Esophagus squamous epithelium (tissue), 5 donors: ENCODE measurements at regions not wholly inside any gene's neighbourhood (a gene's known extent, or its start where the extent isn't known, plus 50 kb on each side); places are given as distances from the start of the nearest gene placed in this dataset.

Source experiments
- DNase-seq: peaks from one replicate; lab custom pipeline; 2025; lab: John Stamatoyannopoulos, UW
- H3K27ac ChIP-seq, 4 donors: fragments of 200-600 bp; sonication (generic); one replicate each; pipeline ENCODE4 v1.5.1; 2016 to 2019; ENCODE audit warnings: mild to moderate bottlenecking in 1 of 4
- H3K27me3 ChIP-seq, 4 donors: fragments of 200-600 bp; sonication (generic); 1 replicate in 3 of 4; 2 replicates in 1 of 4; pipeline versions ENCODE4 v1.5.1 to v1.6.0; 2017 to 2021; ENCODE audit warnings: antibody characterized with exemption in 1 of 4
- H3K36me3 ChIP-seq, 3 donors: fragments of 200-600 bp; sonication (generic); one replicate each; pipeline ENCODE4 v1.5.1; 2016 to 2019
- H3K4me1 ChIP-seq, 3 donors: fragments of 200-600 bp; sonication (generic); one replicate each; pipeline ENCODE4 v1.5.1; 2017 to 2019
- H3K4me3 ChIP-seq, 4 donors: fragments of 200-600 bp; sonication (generic); 1 replicate in 3 of 4; 2 replicates in 1 of 4; pipeline ENCODE4 v1.5.1; 2016 to 2019; ENCODE audit warnings: mild to moderate bottlenecking in 2 of 4, moderate library complexity in 1 of 4
- H3K9me3 ChIP-seq, 3 donors: fragments of 200-600 bp; sonication (generic); one replicate each; pipeline ENCODE4 v1.5.1; 2016 to 2019
- POLR2A ChIP-seq, 4 donors: fragments of 450-650 bp; IDR thresholded peaks; one replicate each; pipeline ENCODE4 v1.6.1; 2017; ENCODE audit warnings: antibody characterized with exemption in 4 of 4, mild to moderate bottlenecking in 4 of 4, moderate library complexity in 3 of 4
- WGBS, 2 donors: methylation state at CpG; one replicate each; pipeline ENCODE4 v1.1.5; 2018; 5-methylcytosine and 5-hydroxymethylcytosine counted together
- intact Hi-C: fragments of 100-400 bp; cut with DNase I; formaldehyde crosslinking; loops from one replicate; pipeline ENCODE4 v1.15.0; 2022
- TF ChIP-seq, protein P1 (sequence below), 6 experiments: fragments of 450-650 bp in 4 of 6; fragments of 200-600 bp in 2 of 6; sonication (generic) in 2 of 6; IDR thresholded peaks; one replicate each; pipeline ENCODE4 v1.5.1; 2016 to 2019; ENCODE audit warnings: antibody characterized with exemption in 6 of 6, mild to moderate bottlenecking in 4 of 6, moderate library complexity in 4 of 6
- donor health status: DM: yes; HTN: yes; CAD: no.

DNA sequence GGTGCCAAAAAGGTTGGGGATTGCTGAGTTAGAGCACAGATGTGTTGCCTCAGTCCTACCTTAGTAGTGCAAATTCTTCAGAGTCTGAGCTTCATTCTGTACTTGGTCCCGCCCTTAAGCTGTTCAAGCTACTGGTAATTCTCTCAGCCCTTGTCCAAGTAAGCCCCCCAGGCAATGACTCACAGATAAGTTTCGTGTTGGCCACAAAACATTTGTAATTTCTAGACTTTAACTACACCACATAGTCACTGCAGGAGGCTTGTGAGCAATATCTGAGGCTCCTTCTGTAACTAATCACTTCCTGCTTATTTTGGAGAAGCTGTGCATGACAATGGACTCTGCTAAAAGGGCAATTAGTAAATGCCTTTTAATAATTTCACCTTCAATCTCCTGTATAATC lies 1420.5 kb downstream of the PCDH7 start:
- DNase-seq = no peak
- no peaks in the 10 kb centered on the region for H3K9me3 ChIP-seq
- no peaks in the 10 kb centered on the region for H3K36me3 ChIP-seq
- H3K27me3 ChIP-seq = no peaks in the 10 kb centered on the region
- H3K27ac ChIP-seq = no peak overlapping the region
- 16 to 49% methylated on average over 2 of the region's 2 CpGs for WGBS, 2 donors
- intact Hi-C loops = no loop called here
- peaks cover 0 to 14% (median 0%) of the 10 kb centered on the region in 3 donors for H3K4me1 ChIP-seq
- H3K4me3 ChIP-seq = no peak overlapping the region
- TF ChIP-seq, protein P1, sequence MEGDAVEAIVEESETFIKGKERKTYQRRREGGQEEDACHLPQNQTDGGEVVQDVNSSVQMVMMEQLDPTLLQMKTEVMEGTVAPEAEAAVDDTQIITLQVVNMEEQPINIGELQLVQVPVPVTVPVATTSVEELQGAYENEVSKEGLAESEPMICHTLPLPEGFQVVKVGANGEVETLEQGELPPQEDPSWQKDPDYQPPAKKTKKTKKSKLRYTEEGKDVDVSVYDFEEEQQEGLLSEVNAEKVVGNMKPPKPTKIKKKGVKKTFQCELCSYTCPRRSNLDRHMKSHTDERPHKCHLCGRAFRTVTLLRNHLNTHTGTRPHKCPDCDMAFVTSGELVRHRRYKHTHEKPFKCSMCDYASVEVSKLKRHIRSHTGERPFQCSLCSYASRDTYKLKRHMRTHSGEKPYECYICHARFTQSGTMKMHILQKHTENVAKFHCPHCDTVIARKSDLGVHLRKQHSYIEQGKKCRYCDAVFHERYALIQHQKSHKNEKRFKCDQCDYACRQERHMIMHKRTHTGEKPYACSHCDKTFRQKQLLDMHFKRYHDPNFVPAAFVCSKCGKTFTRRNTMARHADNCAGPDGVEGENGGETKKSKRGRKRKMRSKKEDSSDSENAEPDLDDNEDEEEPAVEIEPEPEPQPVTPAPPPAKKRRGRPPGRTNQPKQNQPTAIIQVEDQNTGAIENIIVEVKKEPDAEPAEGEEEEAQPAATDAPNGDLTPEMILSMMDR (IDR thresholded peaks at IDR 0.05) = no peak
- no peak for TF ChIP-seq POLR2A (IDR thresholded peaks at IDR 0.05)

DNA sequence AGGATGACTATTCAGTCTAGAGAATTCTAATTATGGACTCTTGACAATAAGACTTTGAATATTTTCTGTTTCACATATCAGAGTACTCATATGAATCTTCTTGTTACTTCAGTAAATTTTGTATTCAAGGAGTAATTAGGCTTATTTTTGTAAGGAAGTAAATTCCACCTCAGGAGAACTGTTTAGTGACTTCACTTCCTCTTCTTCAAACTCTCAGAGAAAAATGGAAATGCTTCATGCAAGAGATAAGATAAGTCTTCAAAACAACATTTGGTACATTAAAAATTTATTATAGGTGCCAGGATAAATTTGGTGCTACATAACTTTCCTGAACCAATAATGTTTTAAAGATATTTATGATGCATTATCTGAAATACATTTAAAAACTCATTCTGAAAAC lies 1421.9 kb downstream of the PCDH7 start:
- intact Hi-C loops = no loop called here

DNA sequence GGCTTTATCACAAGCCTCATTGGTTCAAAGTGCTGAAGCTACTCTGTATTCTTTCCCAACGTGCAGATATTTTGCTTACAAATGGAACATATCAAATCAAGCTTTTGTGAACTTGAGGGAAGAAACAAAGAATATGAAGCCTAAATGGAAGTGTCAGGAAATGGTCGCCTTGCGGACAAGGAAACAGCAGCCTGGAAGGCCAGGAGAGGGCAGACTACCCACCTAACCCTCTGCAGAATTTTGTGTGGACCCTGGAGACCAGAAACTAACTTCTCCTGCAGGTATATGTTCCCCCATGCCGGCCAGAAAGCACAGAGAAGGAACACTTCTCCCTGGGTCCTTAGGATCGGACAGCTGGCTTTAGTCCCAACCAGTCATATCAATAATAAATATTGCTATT lies 1425.8 kb downstream of the PCDH7 start:
- intact Hi-C loops = no loop called here
- WGBS, 2 donors = 77 to 83% methylated on average over 5 of the region's 5 CpGs

More for the DNA sequence above, 1421.9 kb downstream of the PCDH7 start:
- peaks cover 0 to 14% (median 0%) of the 10 kb centered on the region in 3 donors for H3K4me1 ChIP-seq
- H3K9me3 ChIP-seq = no peaks in the 10 kb centered on the region
- no peak for DNase-seq
- H3K27me3 ChIP-seq = no peaks in the 10 kb centered on the region
- no peak overlapping the region for H3K27ac ChIP-seq
- no peak overlapping the region for H3K4me3 ChIP-seq
- no peaks in the 10 kb centered on the region for H3K36me3 ChIP-seq
- TF ChIP-seq POLR2A (IDR thresholded peaks at IDR 0.05) = no peak

DNA sequence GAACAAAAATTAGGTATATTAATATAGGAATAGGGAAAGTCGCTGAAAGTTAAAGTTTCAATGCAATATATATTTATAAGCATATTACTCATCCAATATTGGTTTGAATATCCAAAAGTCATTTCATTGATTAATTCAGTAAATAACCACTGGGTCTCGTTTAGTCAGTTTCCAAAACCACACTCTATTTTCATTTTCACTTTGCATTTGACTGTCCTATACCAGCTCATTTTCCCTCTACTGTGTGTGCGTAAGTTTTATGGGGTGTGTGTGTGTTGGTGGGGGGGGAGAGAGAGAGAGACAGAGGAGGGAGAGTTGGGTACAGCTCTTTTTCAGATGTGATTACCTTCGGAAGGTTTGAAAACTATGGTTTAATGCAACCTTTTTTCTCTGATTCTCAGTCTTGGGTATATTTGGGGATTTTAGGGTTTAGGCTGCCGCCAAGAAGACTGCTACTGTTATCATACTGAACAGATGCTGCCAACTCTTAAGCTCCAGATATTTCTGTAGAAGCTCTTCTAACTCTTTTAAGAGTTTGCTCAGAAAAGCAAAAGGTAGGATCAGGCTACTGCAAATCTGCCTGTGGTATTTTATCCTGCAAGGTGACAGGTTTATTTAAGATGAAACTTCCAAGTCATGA lies 1427.4 kb downstream of the PCDH7 start:
- peak overlapping the region in 3 of 4 donors; percentile 13 to 50 (median 18) for H3K4me3 ChIP-seq
- no peaks in the 10 kb centered on the region for H3K9me3 ChIP-seq
- no peak overlapping the region for H3K27ac ChIP-seq
- H3K4me1 ChIP-seq = peaks cover 0 to 13% (median 0%) of the 10 kb centered on the region in 3 donors
- no peak for TF ChIP-seq POLR2A (IDR thresholded peaks at IDR 0.05)
- TF ChIP-seq, protein P1 (IDR thresholded peaks at IDR 0.05) = no peak
- no peaks in the 10 kb centered on the region for H3K36me3 ChIP-seq
- no peak for DNase-seq
- intact Hi-C loops = no loop called here
- WGBS, 2 donors = 28 to 33% methylated on average over 5 of the region's 5 CpGs
- no peaks in the 10 kb centered on the region for H3K27me3 ChIP-seq

More for the DNA sequence above, 1425.8 kb downstream of the PCDH7 start:
- no peaks in the 10 kb centered on the region for H3K36me3 ChIP-seq
- no peak for DNase-seq
- no peak overlapping the region for H3K27ac ChIP-seq
- H3K4me1 ChIP-seq = peaks cover 0 to 17% (median 0%) of the 10 kb centered on the region in 3 donors
- no peak overlapping the region for H3K4me3 ChIP-seq
- TF ChIP-seq, protein P1 (IDR thresholded peaks at IDR 0.05) = no peak
- TF ChIP-seq POLR2A (IDR thresholded peaks at IDR 0.05) = no peak
- H3K9me3 ChIP-seq = no peaks in the 10 kb centered on the region
- no peaks in the 10 kb centered on the region for H3K27me3 ChIP-seq

DNA sequence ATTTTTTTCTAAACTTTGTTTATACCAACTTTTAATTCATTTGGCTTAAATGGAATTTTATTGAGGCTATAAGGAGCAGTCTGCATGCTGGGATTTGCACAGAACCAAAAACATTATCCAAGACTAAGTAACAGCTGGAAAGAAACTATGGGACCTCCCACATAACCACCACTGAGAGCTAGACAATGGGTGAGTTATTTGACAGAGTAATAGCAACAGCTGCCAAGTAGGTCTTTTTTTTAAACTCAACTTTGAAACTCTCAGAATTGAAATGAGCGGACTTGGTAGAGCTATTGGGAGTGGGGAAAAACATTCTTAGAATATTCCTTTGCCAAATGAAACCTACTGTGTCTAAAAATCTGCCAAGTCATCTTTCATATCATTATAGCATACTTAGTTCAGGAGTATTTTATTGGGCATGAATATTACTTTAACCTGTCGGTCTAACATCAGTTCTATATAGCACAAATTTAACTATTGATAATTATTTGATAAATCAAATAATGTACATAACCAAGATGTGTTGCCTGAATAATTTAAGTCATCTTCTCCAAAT lies 1428.0 kb downstream of the PCDH7 start:
- intact Hi-C loops = no loop called here
- no peaks in the 10 kb centered on the region for H3K36me3 ChIP-seq
- DNase-seq = no peak
- H3K9me3 ChIP-seq = no peaks in the 10 kb centered on the region
- no peak overlapping the region for H3K4me3 ChIP-seq
- no peaks in the 10 kb centered on the region for H3K27me3 ChIP-seq
- peaks cover 0 to 13% (median 0%) of the 10 kb centered on the region in 3 donors for H3K4me1 ChIP-seq
- WGBS, 2 donors = 41 to 51% methylated on average over 2 of the region's 2 CpGs
- TF ChIP-seq, protein P1 (IDR thresholded peaks at IDR 0.05) = no peak
- no peak for TF ChIP-seq POLR2A (IDR thresholded peaks at IDR 0.05)
- H3K27ac ChIP-seq = no peak overlapping the region
